Neural progenitor cell (in vitro differentiated cells): ENCODE measurements at regions not wholly inside any gene's neighbourhood (a gene's known extent, or its start where the extent isn't known, plus 50 kb on each side); places are given as distances from the start of the nearest gene placed in this dataset.

Experiments used
- CTCF ChIP-seq: fragments of 200-600 bp; sonication (generic); IDR thresholded peaks from 2 replicates; pipeline ENCODE4 v1.5.1; 2017; ENCODE audit warnings: antibody characterized with exemption, mild to moderate bottlenecking
- EZH2 ChIP-seq: fragments of 200-600 bp; sonication (generic); IDR thresholded peaks from 2 replicates; pipeline ENCODE4 v1.6.1; 2017; ENCODE audit warnings: antibody characterized with exemption, mild to moderate bottlenecking, moderate library complexity

- TF ChIP-seq CTCF (no peak), EZH2 (no peak)
Observed at GRCh38 chr12:68998041-68998440, 65.1 kb upstream of the CPM start.
